ENCODE measurements at regions not wholly inside any gene's neighbourhood (a gene's known extent, or its start where the extent isn't known, plus 50 kb on each side); places are given as distances from the start of the nearest gene placed in this dataset.

DNA sequence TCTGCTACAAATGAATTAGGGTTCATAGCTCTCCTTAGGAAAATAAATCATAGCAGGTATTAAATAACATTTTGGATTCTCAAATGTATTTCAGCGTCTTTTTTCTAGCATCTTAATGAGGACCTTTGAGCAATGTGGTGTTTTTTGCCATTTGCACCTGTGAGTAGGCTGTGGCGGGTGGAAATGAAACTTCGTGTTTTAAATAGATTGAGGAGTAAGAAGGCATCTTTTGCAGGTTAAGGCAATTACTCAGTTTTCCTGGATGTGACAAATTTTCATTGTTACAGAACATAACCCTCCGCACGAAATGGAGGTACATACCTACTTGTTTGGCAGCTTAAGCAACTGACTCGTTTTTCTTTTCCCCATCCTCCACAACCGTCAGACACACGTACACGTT is 708.9 kb upstream of the NRSN1 start:
- DNase-seq (ENCODE audit: low read depth, low spot score): no peak

- DNase-seq (ENCODE audit: low read depth, low spot score): no peak
These were observed 707.9 kb upstream of the NRSN1 start for GRCh38 chr6:23418095-23418494.

- no peak for DNase-seq (ENCODE audit: low read depth, low spot score)
These were observed 707.0 kb upstream of the NRSN1 start for GRCh38 chr6:23419046-23419445.

DNA sequence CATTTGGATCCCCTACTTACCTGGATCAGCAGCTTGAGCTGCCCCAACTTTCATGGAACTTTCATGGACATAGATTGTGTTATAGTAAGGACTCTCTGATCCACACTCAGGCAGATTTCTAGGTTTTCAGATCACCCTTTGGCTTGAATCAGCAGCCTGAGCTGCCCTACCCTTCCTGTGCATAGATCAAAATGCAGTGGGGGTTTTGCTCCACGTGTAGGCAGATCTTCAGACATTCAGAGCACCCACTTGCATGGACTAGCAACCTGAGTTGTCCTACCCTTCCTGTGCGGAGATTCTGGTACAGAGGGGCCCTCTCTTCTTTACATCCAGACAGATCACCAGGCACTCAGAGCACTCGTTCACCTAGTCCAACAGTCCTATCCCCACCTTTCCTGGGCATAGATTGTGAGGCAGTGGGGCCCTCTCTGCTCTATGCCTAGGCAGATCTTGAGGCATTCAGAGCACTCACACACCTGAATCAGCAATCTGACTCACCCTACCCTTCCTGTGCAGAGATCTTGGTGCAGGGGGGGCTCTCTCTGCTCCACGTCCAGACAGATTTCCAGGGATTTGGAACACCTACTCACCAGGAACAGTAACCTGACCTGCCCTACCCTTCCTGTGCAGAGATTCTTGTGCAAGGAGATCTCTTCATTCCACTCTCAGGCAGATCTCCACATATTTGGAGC is 705.2 kb upstream of the NRSN1 start:
- no peak for DNase-seq (ENCODE audit: low read depth, low spot score)

DNA sequence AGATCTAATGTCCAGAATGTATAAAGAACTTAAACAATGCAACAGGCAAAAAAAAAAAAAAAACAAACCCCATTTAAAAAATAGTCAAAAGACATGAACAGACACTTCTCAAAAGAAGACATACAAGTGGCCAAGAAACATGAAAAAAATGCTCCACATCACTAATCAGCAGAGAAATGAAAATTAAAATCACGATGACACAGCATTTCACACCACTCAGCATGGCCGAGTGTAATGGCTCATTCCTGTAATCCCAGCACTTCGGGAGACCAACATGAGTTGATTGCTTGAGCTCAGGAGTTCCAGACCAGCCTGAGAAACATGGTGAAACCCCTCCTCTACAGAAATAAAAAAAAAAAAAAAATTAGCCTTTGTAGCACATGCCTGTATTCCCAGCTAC is 701.4 kb upstream of the NRSN1 start:
- no peak for DNase-seq (ENCODE audit: low read depth, low spot score)

- DNase-seq (ENCODE audit: low read depth, low spot score): no peak
These were observed 690.9 kb upstream of the NRSN1 start for GRCh38 chr6:23435126-23435525.

GRCh38 chr6:23435798-23436197 is 690.2 kb upstream of the NRSN1 start:
- no peak for DNase-seq (ENCODE audit: low read depth, low spot score)

GRCh38 chr6:23441808-23442461 is 684.1 kb upstream of the NRSN1 start:
- no peak for DNase-seq (ENCODE audit: low read depth, low spot score)

DNA sequence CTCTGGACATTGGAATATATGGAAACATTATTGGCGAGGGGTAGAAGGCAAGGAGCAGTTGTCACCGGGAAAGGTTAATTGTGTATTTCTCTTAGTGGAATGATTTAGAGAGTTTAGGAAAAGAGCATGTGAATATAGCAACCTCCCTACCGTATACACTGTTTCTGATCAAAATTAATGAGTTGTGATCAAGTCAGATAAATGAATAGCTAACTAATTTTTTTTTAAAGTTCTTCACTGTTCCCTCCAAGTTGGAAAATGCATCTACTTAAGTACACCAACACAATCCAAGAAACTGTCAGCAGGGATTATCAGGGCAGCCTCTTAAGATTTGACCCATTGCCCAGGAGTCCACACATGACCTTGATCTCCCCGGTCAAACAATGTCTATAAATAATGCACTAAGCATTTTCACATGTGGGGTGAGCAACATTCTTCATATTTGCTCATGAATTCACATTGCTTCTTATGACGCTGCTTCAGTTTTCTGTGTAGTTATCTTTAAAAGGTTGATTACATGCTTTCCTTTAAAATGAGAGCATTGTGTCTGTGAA is 680.8 kb upstream of the NRSN1 start:
- no peak for DNase-seq (ENCODE audit: low read depth, low spot score)

DNA sequence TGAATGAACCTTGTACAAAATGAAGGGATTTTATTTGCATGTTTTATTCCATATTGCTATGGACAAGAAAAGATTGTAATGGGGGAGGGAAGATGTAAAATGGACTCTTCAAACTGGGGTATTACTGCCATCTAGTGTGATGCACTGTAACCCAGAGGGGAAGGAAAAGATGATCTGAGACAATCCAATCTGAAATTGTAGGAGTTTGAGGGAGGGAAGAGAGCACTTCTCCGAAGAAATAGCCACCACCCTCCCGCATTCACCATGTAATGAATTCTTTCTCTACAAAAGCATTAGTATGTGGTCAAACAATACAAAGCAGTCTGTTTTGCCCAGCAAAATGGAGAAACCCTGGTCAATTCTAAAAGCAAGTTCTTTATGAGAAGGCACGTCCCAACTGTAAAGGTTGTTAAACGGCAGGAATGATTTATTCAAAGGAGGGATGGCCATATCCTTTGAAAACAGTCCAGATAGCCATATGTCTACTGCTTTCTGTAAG is 679.5 kb upstream of the NRSN1 start:
- DNase-seq (ENCODE audit: low read depth, low spot score): no peak

GRCh38 chr6:23447731-23448130 is 678.3 kb upstream of the NRSN1 start:
- no peak for DNase-seq (ENCODE audit: low read depth, low spot score)

DNA sequence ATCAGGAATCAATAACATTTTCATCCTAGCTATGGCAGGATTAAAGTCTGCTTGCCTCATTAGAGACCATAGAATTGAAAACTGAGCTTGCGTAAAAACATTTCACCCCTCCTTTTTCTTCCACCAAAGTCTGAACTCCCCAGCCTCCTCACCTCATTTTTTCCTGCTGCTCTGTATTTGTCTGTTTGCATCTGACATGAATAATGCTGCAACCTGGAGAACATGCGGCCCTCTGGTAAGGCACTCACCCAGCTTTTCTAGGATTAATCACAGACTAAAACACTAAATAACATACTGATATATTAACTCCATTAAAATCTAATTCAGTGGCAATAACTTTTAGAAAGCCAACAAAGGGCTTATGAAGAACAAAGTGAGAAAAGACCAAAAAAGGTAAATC is 677.7 kb upstream of the NRSN1 start:
- no peak for DNase-seq (ENCODE audit: low read depth, low spot score)

GRCh38 chr6:23454080-23454976 is 671.7 kb upstream of the NRSN1 start:
- peak; percentile 4 for DNase-seq (ENCODE audit: low read depth, low spot score)

DNA sequence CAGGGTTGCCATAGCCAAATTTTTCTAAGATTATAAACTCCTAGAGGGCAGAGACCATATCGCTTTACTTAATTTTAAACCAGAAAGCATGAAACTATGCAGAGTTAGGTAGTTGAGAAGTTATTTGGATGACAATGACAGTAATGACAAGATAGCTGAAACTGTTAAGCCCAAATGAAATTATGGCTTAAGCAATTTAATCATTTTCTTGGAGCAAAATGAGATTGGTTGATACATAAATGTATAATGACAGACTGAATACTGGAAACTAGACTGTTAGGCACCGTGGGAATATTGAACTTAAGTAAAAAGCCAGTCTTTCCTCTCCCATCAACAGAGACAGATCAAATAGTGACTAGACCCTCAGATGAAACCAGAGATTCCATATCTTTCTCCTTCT is 670.3 kb upstream of the NRSN1 start:
- no peak for DNase-seq (ENCODE audit: low read depth, low spot score)

GRCh38 chr6:23456396-23456795 is 669.6 kb upstream of the NRSN1 start:
- no peak for DNase-seq (ENCODE audit: low read depth, low spot score)

DNA sequence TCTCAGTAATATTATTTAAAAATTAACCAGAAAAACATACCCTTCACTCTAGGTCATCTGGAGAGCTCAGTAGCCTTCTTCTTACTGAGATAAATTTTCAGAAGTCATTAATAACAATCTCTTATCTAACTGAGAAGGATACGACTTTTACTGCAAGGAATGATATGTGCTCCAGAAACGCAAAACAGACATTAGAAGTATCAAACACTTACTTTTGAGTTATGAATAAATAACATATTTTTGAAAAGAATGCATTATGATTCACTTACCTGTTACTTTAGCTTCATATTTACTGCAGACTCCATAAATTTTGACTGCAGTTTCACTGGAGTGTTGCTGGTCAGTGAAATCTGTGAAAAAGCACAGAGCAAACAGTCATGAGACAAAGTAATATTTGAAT is 668.7 kb upstream of the NRSN1 start:
- DNase-seq (ENCODE audit: low read depth, low spot score): no peak

DNA sequence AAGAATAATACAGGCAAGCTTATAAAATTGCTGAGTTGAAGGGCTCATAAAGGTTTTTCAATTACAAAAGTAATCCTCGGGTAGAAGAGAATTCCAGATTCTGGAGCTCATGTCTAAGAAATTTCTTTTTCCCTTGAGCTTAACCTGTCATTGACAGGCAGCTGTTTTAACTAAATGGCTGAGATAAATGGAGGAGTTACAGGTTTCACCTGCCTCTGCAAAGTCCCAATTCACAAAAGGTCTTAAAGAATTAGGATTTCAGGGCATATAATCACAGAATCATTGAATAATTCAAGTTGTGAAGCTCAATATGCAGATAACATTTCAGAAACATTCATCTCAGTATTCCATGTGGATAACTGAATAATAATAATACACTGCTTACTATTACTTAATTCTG is 660.1 kb upstream of the NRSN1 start:
- no peak for DNase-seq (ENCODE audit: low read depth, low spot score)

DNA sequence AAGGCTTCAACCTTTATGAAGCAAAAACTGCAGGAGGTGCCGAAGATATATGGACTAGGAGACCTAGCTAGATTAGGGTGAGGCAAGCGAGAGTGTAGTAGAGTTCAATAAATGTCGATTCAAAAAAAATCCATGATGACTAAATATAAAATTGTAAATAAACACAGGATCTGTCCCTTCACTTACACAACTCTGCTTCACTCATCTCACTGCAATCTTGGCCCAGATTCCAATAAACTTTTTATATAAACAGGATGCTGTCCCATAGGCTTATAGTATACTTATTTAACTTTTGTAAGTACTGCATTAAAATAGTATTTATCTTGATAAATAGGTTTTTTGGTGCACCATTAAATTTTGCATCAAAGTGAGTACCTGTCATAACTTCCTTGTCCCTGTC is 648.4 kb upstream of the NRSN1 start:
- DNase-seq (ENCODE audit: low read depth, low spot score): no peak

DNA sequence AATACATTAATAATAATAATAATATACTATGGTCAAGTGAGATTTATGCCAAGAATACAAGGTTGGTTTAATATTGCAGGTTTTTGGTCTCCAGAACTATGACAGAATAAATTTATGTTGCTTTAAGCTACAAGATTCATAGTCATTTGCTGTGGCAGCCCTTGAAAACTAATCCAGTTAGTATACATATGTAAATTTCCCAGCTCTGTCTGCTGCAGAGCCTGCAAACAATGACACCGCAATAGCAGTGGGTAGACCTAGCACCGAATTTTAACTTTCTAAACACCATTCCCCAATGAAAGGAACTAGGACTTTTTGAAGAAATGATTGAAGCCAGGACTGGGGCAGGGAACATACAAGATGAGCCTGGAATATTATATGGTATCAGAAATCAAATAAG is 647.7 kb upstream of the NRSN1 start:
- no peak for DNase-seq (ENCODE audit: low read depth, low spot score)

DNA sequence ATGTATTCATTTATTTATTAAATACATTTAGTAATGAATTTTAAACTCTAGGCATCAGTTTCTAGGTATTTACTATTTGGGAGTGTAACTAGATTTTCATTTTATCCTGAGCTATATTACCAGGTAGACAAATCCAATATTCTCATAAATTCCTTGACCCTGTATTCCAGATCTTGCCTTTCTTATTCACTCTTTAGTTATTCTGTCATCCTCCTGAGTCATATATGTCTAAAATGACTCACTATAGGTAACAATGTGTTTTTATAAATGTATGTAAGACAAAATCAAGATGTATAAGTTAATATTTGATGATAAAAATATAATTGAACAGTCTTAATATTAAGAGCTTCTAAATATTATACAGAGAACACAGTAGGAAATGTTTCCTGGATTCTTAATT is 642.1 kb upstream of the NRSN1 start:
- DNase-seq (ENCODE audit: low read depth, low spot score): no peak

GRCh38 chr6:23494367-23494766 is 631.6 kb upstream of the NRSN1 start:
- no peak for DNase-seq (ENCODE audit: low read depth, low spot score)

DNA sequence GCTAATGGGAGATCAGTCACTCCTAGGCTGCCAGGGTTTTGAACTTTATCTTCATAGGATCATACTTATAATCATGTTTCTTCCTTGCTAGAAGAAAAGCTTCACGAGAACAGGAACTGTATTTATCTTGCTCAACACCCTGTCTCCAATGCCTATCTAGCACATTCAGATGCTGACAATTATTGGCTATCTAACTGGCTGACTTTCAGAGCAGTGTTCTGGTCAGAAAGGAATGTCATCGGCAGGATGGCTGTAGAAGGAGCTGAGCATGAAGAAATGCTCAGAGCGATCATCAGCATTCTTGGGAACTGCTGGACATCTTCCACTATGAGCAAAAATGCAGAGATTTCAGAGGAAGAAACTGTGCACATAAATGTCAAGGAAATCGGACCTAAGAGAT is 628.0 kb upstream of the NRSN1 start:
- DNase-seq (ENCODE audit: low read depth, low spot score): no peak

Measured in ELF-1 (cell line).